HFF-Myc (cell line): ENCODE measurements at regions not wholly inside any gene's neighbourhood (a gene's known extent, or its start where the extent isn't known, plus 50 kb on each side); places are given as distances from the start of the nearest gene placed in this dataset.

Experiments used
- DNase-seq: peaks from one replicate; pipeline ENCODE4 v3.0.0-alpha.2; 2011; ENCODE audit warnings: low read depth; ENCODE audit errors: extremely low read depth
- H3K4me3 ChIP-seq: replicated peaks from 2 replicates; pipeline ENCODE4 v1.5.1; 2011; ENCODE audit warnings: low read depth, mild to moderate bottlenecking, control low read depth, low read length
- CTCF ChIP-seq: IDR thresholded peaks from 2 replicates; pipeline ENCODE4 v1.5.1; 2012; ENCODE audit warnings: mild to moderate bottlenecking, low read depth, low read length, control low read depth; ENCODE audit errors: missing control alignments

GRCh38 chr2:154934213-154934612 lies 235.7 kb downstream of the KCNJ3 start:
- no peak overlapping the region for H3K4me3 ChIP-seq
- TF ChIP-seq CTCF, result no peak
- DNase-seq, result no peak

GRCh38 chr2:154924531-154924930 lies 226.0 kb downstream of the KCNJ3 start:
- no peak for DNase-seq
- TF ChIP-seq CTCF, result no peak
- no peak overlapping the region for H3K4me3 ChIP-seq

- H3K4me3 ChIP-seq, result no peak overlapping the region
- DNase-seq, result no peak
- no peak for TF ChIP-seq CTCF
Observed at GRCh38 chr2:154914561-154914960, 216.1 kb downstream of the KCNJ3 start.

GRCh38 chr2:154912215-154912614 lies 213.7 kb downstream of the KCNJ3 start:
- no peak for TF ChIP-seq CTCF
- DNase-seq, result no peak
- no peak overlapping the region for H3K4me3 ChIP-seq

- no peak overlapping the region for H3K4me3 ChIP-seq
- DNase-seq, result no peak
- no peak for TF ChIP-seq CTCF
Observed at GRCh38 chr2:154911729-154912128, 213.2 kb downstream of the KCNJ3 start.

- DNase-seq, result no peak
- TF ChIP-seq CTCF, result no peak
Observed at GRCh38 chr2:154910701-154911100, 212.2 kb downstream of the KCNJ3 start.

GRCh38 chr2:154908327-154908726 lies 209.8 kb downstream of the KCNJ3 start:
- no peak for TF ChIP-seq CTCF
- no peak for DNase-seq

More at GRCh38 chr2:154910701-154911100, 212.2 kb downstream of the KCNJ3 start:
- H3K4me3 ChIP-seq, result no peak overlapping the region

More at GRCh38 chr2:154908327-154908726, 209.8 kb downstream of the KCNJ3 start:
- no peak overlapping the region for H3K4me3 ChIP-seq
